ENCODE measurements at regions not wholly inside any gene's neighbourhood (a gene's known extent, or its start where the extent isn't known, plus 50 kb on each side); places are given as distances from the start of the nearest gene placed in this dataset.

DNA sequence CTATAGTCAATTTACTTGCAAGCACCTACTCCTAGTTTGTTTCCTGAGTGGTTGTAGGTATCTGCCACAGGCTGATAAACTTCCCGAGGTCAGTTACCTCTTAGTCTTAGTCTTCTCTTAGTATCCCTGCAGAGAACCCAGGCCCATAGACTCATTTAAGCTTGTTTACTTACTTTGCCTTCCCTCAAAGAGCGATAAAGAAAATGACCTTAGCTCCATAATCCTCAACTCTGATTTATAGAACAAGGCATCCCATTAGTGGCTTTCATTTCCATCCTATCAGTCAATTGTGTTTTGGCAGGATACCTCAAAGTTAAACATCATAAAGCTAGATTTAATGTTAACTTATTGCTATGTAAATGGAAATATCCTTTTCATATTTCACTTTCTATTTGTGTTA is 119.7 kb downstream of the UCHL5 start:
- Histone ChIP-seq H3K4me3 (ENCODE audit: low read depth in 1 of 2, low read length in 2 of 2) (no peak overlapping the region), H3K27me3 (ENCODE audit: control insufficient read depth in 1 of 2, insufficient read depth in 2 of 2, low read length in 2 of 2) (no peaks in the 10 kb centered on the region), H3K27ac (ENCODE audit: low read depth in 2 of 2, low read length in 1 of 2) (no peak overlapping the region), H3K36me3 (ENCODE audit: control insufficient read depth in 2 of 2, insufficient read depth in 2 of 2, low read length in 1 of 2) (peaks cover 0 to 3% of the 10 kb centered on the region in 2 donors), H3K9me3 (ENCODE audit: control insufficient read depth in 2 of 2, insufficient read depth in 1 of 2, low read depth in 1 of 2, low read length in 1 of 2) (no peaks in the 10 kb centered on the region), H3K4me1 (ENCODE audit: control insufficient read depth in 2 of 2, insufficient read depth in 2 of 2, low read length in 1 of 2) (no peaks in the 10 kb centered on the region)
- 46 to 48% methylated on average over 2 of the region's 2 CpGs for WGBS, 2 donors

DNA sequence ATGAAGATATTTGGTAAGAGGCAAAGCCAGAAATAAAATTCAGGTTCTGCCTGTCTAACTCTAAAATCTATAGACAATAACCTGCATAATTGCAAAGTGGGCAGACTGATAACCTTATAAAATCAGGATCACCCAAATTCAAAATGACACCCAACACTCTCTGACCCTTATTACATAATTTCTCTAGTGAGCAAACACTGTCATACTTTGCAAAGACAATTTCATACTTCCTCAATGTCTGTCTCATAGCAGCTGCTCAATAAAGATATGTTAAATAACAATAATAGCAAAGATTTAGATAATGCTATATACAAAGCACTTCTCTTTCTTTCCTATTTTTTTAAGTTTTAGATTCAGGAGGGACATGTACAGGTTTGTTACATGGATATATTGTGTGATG is 118.5 kb downstream of the UCHL5 start:
- Histone ChIP-seq H3K4me3 (ENCODE audit: low read depth in 1 of 2, low read length in 2 of 2) (no peak overlapping the region), H3K27me3 (ENCODE audit: control insufficient read depth in 1 of 2, insufficient read depth in 2 of 2, low read length in 2 of 2) (no peaks in the 10 kb centered on the region), H3K27ac (ENCODE audit: low read depth in 2 of 2, low read length in 1 of 2) (no peak overlapping the region), H3K4me1 (ENCODE audit: control insufficient read depth in 2 of 2, insufficient read depth in 2 of 2, low read length in 1 of 2) (no peaks in the 10 kb centered on the region), H3K9me3 (ENCODE audit: control insufficient read depth in 2 of 2, insufficient read depth in 1 of 2, low read depth in 1 of 2, low read length in 1 of 2) (no peaks in the 10 kb centered on the region), H3K36me3 (ENCODE audit: control insufficient read depth in 2 of 2, insufficient read depth in 2 of 2, low read length in 1 of 2) (peaks cover 0 to 3% of the 10 kb centered on the region in 2 donors)

- H3K36me3 ChIP-seq (ENCODE audit: control insufficient read depth in 2 of 2, insufficient read depth in 2 of 2, low read length in 1 of 2) = peaks cover 0 to 3% of the 10 kb centered on the region in 2 donors
- H3K9me3 ChIP-seq (ENCODE audit: control insufficient read depth in 2 of 2, insufficient read depth in 1 of 2, low read depth in 1 of 2, low read length in 1 of 2) = no peaks in the 10 kb centered on the region
- H3K27me3 ChIP-seq (ENCODE audit: control insufficient read depth in 1 of 2, insufficient read depth in 2 of 2, low read length in 2 of 2) = no peaks in the 10 kb centered on the region
- H3K4me3 ChIP-seq (ENCODE audit: low read depth in 1 of 2, low read length in 2 of 2) = no peak overlapping the region
- no peak overlapping the region for H3K27ac ChIP-seq (ENCODE audit: low read depth in 2 of 2, low read length in 1 of 2)
- no peaks in the 10 kb centered on the region for H3K4me1 ChIP-seq (ENCODE audit: control insufficient read depth in 2 of 2, insufficient read depth in 2 of 2, low read length in 1 of 2)
- 92 to 94% methylated on average over 5 of the region's 5 CpGs for WGBS, 2 donors
Measured at GRCh38 chr1:192941722-192942411, 117.3 kb downstream of the UCHL5 start.

- no peaks in the 10 kb centered on the region for H3K27me3 ChIP-seq (ENCODE audit: control insufficient read depth in 1 of 2, insufficient read depth in 2 of 2, low read length in 2 of 2)
- H3K9me3 ChIP-seq (ENCODE audit: control insufficient read depth in 2 of 2, insufficient read depth in 1 of 2, low read depth in 1 of 2, low read length in 1 of 2) = no peaks in the 10 kb centered on the region
- peak overlapping the region in 1 of 2 donors; percentile 24 for H3K27ac ChIP-seq (ENCODE audit: low read depth in 2 of 2, low read length in 1 of 2)
- 81 to 83% methylated on average over 3 of the region's 3 CpGs for WGBS, 2 donors
- no peak overlapping the region for H3K4me3 ChIP-seq (ENCODE audit: low read depth in 1 of 2, low read length in 2 of 2)
- H3K4me1 ChIP-seq (ENCODE audit: control insufficient read depth in 2 of 2, insufficient read depth in 2 of 2, low read length in 1 of 2) = no peaks in the 10 kb centered on the region
- H3K36me3 ChIP-seq (ENCODE audit: control insufficient read depth in 2 of 2, insufficient read depth in 2 of 2, low read length in 1 of 2) = peaks cover 0 to 3% of the 10 kb centered on the region in 2 donors
Measured at GRCh38 chr1:192943108-192943507, 116.1 kb downstream of the UCHL5 start.

DNA sequence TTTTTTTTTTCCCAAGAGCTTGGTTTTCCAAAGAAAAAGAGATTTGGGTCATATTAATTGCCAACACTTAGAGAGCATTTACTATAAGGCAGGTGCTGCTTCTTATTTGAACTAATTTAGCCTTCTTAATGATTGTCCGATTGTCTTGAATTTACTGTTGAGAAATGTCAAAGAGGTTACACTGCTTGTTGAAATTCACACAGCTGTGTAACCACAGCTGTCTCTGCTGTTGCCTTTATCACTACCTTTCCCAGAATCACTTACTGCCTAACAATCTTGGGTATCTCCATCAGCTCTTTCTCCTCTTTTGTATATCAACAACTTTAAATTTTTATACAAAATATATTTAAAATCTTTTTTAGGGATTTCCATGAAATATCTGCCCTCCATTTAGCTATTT is 115.6 kb downstream of the UCHL5 start:
- Histone ChIP-seq H3K4me3 (ENCODE audit: low read depth in 1 of 2, low read length in 2 of 2) (no peak overlapping the region), H3K4me1 (ENCODE audit: control insufficient read depth in 2 of 2, insufficient read depth in 2 of 2, low read length in 1 of 2) (no peaks in the 10 kb centered on the region), H3K9me3 (ENCODE audit: control insufficient read depth in 2 of 2, insufficient read depth in 1 of 2, low read depth in 1 of 2, low read length in 1 of 2) (no peaks in the 10 kb centered on the region), H3K36me3 (ENCODE audit: control insufficient read depth in 2 of 2, insufficient read depth in 2 of 2, low read length in 1 of 2) (peaks cover 0 to 3% of the 10 kb centered on the region in 2 donors), H3K27me3 (ENCODE audit: control insufficient read depth in 1 of 2, insufficient read depth in 2 of 2, low read length in 2 of 2) (no peaks in the 10 kb centered on the region), H3K27ac (ENCODE audit: low read depth in 2 of 2, low read length in 1 of 2) (no peak overlapping the region)
- WGBS, 2 donors = 73 to 77% methylated on average over 1 of the region's 1 CpG

DNA sequence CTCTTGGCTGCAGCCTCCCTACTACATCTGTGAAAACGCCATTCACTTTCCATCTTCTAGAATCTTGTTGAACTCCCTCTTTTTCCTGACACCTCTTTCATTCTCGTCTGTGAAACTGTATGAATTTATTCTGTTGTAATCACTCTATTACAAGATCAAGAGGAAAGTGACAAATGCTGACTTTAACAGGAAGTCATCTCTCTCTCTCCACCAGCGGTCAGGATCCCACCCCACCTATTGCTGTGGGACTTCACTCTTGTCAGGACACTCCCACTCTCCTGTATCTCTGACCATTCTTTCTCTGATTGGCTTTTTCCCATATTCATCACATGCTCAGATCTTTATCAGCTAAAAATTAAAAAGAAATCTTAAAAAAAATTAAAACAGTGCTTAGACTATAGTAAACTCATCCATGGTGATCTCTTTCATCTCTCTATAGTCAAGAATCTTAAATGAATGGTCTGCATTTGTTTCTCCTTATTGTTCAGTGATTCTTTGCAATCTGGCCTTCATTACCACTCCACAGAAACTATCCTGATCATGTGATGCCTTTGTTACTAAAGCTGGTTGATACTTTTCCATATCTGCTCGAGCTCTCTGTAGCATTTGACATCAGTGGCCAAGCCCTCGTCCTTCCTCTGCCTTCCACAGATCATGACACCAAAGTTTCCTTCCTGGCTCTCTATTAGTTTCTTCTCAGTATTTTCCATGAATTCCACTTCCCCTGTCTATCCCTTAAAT is 113.6 kb downstream of the UCHL5 start:
- H3K36me3 ChIP-seq (ENCODE audit: control insufficient read depth in 2 of 2, insufficient read depth in 2 of 2, low read length in 1 of 2) = peaks cover 0 to 3% of the 10 kb centered on the region in 2 donors
- H3K4me1 ChIP-seq (ENCODE audit: control insufficient read depth in 2 of 2, insufficient read depth in 2 of 2, low read length in 1 of 2) = no peaks in the 10 kb centered on the region
- 77 to 86% methylated on average over 5 of the region's 5 CpGs for WGBS, 2 donors
- no peaks in the 10 kb centered on the region for H3K9me3 ChIP-seq (ENCODE audit: control insufficient read depth in 2 of 2, insufficient read depth in 1 of 2, low read depth in 1 of 2, low read length in 1 of 2)
- no peaks in the 10 kb centered on the region for H3K27me3 ChIP-seq (ENCODE audit: control insufficient read depth in 1 of 2, insufficient read depth in 2 of 2, low read length in 2 of 2)
- H3K27ac ChIP-seq (ENCODE audit: low read depth in 2 of 2, low read length in 1 of 2) = no peak overlapping the region
- H3K4me3 ChIP-seq (ENCODE audit: low read depth in 1 of 2, low read length in 2 of 2) = no peak overlapping the region

DNA sequence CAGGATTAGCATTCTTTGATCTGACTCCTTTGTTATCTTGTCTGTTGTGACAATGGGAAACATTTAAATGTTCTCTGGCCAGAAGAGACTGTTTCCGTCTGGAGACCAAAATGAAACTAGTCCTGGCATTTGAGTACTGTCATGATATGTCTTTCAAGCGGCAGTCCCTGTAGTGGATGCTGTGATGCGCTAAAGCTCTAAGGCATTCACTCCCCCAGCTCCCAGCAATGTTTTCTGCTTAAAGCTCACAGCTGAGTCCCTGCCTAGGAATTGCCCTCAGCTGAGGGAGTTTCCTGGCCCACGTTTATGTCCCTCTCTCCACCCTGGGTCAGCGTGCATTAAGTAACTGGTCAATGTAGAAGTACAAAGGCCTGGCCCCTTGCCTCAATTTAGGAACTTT is 109.4 kb downstream of the UCHL5 start:
- Histone ChIP-seq H3K27ac (ENCODE audit: low read depth in 2 of 2, low read length in 1 of 2) (no peak overlapping the region), H3K36me3 (ENCODE audit: control insufficient read depth in 2 of 2, insufficient read depth in 2 of 2, low read length in 1 of 2) (no peaks in the 10 kb centered on the region), H3K4me3 (ENCODE audit: low read depth in 1 of 2, low read length in 2 of 2) (no peak overlapping the region), H3K9me3 (ENCODE audit: control insufficient read depth in 2 of 2, insufficient read depth in 1 of 2, low read depth in 1 of 2, low read length in 1 of 2) (no peaks in the 10 kb centered on the region), H3K27me3 (ENCODE audit: control insufficient read depth in 1 of 2, insufficient read depth in 2 of 2, low read length in 2 of 2) (no peaks in the 10 kb centered on the region), H3K4me1 (ENCODE audit: control insufficient read depth in 2 of 2, insufficient read depth in 2 of 2, low read length in 1 of 2) (no peaks in the 10 kb centered on the region)
- 91 to 94% methylated on average over 5 of the region's 5 CpGs for WGBS, 2 donors

GRCh38 chr1:192950926-192951325 is 108.2 kb downstream of the UCHL5 start:
- Histone ChIP-seq H3K4me3 (ENCODE audit: low read depth in 1 of 2, low read length in 2 of 2) (no peak overlapping the region), H3K9me3 (ENCODE audit: control insufficient read depth in 2 of 2, insufficient read depth in 1 of 2, low read depth in 1 of 2, low read length in 1 of 2) (no peaks in the 10 kb centered on the region), H3K36me3 (ENCODE audit: control insufficient read depth in 2 of 2, insufficient read depth in 2 of 2, low read length in 1 of 2) (no peaks in the 10 kb centered on the region), H3K27ac (ENCODE audit: low read depth in 2 of 2, low read length in 1 of 2) (no peak overlapping the region), H3K4me1 (ENCODE audit: control insufficient read depth in 2 of 2, insufficient read depth in 2 of 2, low read length in 1 of 2) (no peaks in the 10 kb centered on the region), H3K27me3 (ENCODE audit: control insufficient read depth in 1 of 2, insufficient read depth in 2 of 2, low read length in 2 of 2) (no peaks in the 10 kb centered on the region)
- WGBS, 2 donors = 86 to 93% methylated on average over 3 of the region's 3 CpGs

DNA sequence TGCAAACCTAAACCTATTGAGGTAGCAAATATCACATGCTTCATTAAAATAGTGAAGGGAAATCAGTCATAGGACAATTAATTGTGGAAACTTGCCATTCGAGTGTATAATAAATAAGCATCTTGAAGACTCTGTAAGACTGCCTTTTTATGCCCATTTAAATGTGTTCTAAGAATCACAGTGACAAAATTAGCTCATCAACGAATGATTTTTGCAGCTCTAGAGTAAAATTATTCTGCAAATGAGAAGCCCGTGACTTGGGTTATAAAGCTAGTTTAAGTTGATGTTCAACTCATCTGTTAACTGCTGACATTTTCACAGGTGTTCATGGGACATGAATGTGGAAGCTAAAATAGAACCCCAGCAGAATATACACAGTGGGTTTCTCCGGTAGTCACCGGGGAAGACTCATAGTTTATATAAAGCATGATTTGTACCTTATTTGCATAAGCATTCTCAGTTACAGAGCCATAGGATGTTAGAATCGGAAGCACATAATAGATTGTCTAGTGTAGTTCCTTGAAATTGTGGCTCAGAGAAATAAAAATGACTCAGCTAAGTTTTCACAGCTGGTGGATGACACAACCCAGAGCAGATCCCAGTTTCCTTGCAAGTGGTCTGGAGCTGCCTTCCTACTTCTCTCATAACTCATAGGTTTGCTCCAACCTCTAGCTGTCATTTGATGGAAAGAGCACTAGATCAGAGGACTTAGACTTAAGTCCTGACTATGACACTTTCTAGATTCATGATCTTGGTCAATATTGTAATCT is 107.3 kb downstream of the UCHL5 start:
- Histone ChIP-seq H3K9me3 (ENCODE audit: control insufficient read depth in 2 of 2, insufficient read depth in 1 of 2, low read depth in 1 of 2, low read length in 1 of 2) (no peaks in the 10 kb centered on the region), H3K36me3 (ENCODE audit: control insufficient read depth in 2 of 2, insufficient read depth in 2 of 2, low read length in 1 of 2) (no peaks in the 10 kb centered on the region), H3K27me3 (ENCODE audit: control insufficient read depth in 1 of 2, insufficient read depth in 2 of 2, low read length in 2 of 2) (no peaks in the 10 kb centered on the region), H3K4me3 (ENCODE audit: low read depth in 1 of 2, low read length in 2 of 2) (no peak overlapping the region), H3K27ac (ENCODE audit: low read depth in 2 of 2, low read length in 1 of 2) (no peak overlapping the region), H3K4me1 (ENCODE audit: control insufficient read depth in 2 of 2, insufficient read depth in 2 of 2, low read length in 1 of 2) (no peaks in the 10 kb centered on the region)
- 62 to 64% methylated on average over 6 of the region's 6 CpGs for WGBS, 2 donors
